ENCODE measurements at regions not wholly inside any gene's neighbourhood (a gene's known extent, or its start where the extent isn't known, plus 50 kb on each side); places are given as distances from the start of the nearest gene placed in this dataset.

DNA sequence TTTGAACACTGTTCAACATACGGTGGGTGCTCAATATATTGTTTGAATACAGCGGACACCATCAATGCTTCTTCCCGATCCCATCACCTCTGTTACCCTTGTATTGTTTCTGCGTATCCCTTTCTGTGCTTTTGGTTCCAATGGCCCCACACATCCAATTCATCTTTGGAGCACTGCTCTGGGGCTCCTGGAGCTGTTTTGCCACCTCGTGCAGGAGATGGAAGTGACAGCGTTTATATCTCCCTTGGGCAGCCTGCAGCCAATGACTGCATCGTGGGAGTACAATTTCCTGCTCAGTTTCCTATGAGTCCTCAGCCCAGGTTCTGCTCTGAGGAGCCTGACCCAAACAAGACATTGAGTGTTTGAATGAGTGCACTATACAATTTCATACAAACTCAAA, 50.2 kb upstream of the PIK3CG start:
- H2BK120ac ChIP-seq (ENCODE audit: low read depth, low read length, poor library complexity, severe bottlenecking): no peak overlapping the region
- H3K23ac ChIP-seq (ENCODE audit: insufficient read length, low read depth, low read length): no peak overlapping the region
- H3K79me2 ChIP-seq (ENCODE audit: insufficient read depth, low read length): no peaks in the 10 kb centered on the region
- no peak overlapping the region for H2BK15ac ChIP-seq (ENCODE audit: low read depth, low read length)
- H2BK20ac ChIP-seq (ENCODE audit: low read depth, low read length, poor library complexity, severe bottlenecking): no peak overlapping the region
- TF ChIP-seq, protein P1, sequence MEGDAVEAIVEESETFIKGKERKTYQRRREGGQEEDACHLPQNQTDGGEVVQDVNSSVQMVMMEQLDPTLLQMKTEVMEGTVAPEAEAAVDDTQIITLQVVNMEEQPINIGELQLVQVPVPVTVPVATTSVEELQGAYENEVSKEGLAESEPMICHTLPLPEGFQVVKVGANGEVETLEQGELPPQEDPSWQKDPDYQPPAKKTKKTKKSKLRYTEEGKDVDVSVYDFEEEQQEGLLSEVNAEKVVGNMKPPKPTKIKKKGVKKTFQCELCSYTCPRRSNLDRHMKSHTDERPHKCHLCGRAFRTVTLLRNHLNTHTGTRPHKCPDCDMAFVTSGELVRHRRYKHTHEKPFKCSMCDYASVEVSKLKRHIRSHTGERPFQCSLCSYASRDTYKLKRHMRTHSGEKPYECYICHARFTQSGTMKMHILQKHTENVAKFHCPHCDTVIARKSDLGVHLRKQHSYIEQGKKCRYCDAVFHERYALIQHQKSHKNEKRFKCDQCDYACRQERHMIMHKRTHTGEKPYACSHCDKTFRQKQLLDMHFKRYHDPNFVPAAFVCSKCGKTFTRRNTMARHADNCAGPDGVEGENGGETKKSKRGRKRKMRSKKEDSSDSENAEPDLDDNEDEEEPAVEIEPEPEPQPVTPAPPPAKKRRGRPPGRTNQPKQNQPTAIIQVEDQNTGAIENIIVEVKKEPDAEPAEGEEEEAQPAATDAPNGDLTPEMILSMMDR (conservative IDR thresholded peaks at IDR 0.05): no peak
- Mint-ChIP-seq H3K4me1 (peaks cover 2 to 7% of the 10 kb centered on the region in 2 experiments; a peak in 3 of 4 replicates), H3K9me3 (no peaks in the 10 kb centered on the region), H3K4me3 (no peak overlapping the region), H3K36me3 (ENCODE audit: insufficient read depth in 1 of 3, low read depth in 3 of 3) (no peaks in the 10 kb centered on the region), H3K27me3 (ENCODE audit: low read depth) (no peaks in the 10 kb centered on the region), H3K27ac (no peak overlapping the region)
- no peak overlapping the region for H3K14ac ChIP-seq (ENCODE audit: insufficient read depth, low read length)
- no peaks in the 10 kb centered on the region for H3K9me3 ChIP-seq (ENCODE audit: control insufficient read depth, low read depth, low read length)
- H2BK5ac ChIP-seq (ENCODE audit: insufficient read length, low read length): no peak overlapping the region
- H3K79me1 ChIP-seq (ENCODE audit: insufficient read depth, low read depth, low read length, poor library complexity, severe bottlenecking): no peaks in the 10 kb centered on the region
- no peak overlapping the region for H3K4me2 ChIP-seq (ENCODE audit: insufficient read depth, insufficient read length, low read length)
- no peak overlapping the region for H3K4ac ChIP-seq (ENCODE audit: low read depth, low read length)
- H4K8ac ChIP-seq (replicated peaks; ENCODE audit: insufficient read length, low read depth, low read length): no peak overlapping the region
- no peaks in the 10 kb centered on the region for H3K4me1 ChIP-seq (ENCODE audit: insufficient read depth, low read length)
- H4K91ac ChIP-seq (ENCODE audit: insufficient read length, low read depth, low read length): no peak overlapping the region
- H3K9ac ChIP-seq (ENCODE audit: extremely low read depth, insufficient read length, low read length): no peak overlapping the region
- H2BK12ac ChIP-seq (ENCODE audit: insufficient read length, low read depth, low read length): no peak overlapping the region
- no peak overlapping the region for H2AFZ ChIP-seq (ENCODE audit: low read length)
- H3T11ph ChIP-seq (ENCODE audit: low read length): no peak overlapping the region
- H3K18ac ChIP-seq (ENCODE audit: insufficient read length, low read depth, low read length): no peak overlapping the region
- DNase-seq: no peak
- H2AK5ac ChIP-seq (ENCODE audit: insufficient read length, low read length): no peak overlapping the region
- no CpG with 5 or more reads among the region's 7 CpGs for WGBS (ENCODE audit: extremely low coverage, insufficient read length, low lambda C conversion rate)
- H3K23me2 ChIP-seq (ENCODE audit: insufficient read length, low read depth, low read length, poor library complexity, severe bottlenecking): no peaks in the 10 kb centered on the region
- H4K20me1 ChIP-seq (ENCODE audit: control insufficient read depth, insufficient read depth, insufficient read length): no peaks in the 10 kb centered on the region
- H3K27me3 ChIP-seq (ENCODE audit: insufficient read depth, low read length): no peaks in the 10 kb centered on the region
- H4K5ac ChIP-seq (ENCODE audit: insufficient read length, low read depth, low read length): no peak overlapping the region
- no peak overlapping the region for H3K56ac ChIP-seq (ENCODE audit: insufficient read length, low read depth, low read length)
- no peak overlapping the region for H3K27ac ChIP-seq (ENCODE audit: insufficient read length, low read depth, low read length)
